ENCODE measurements at regions not wholly inside any gene's neighbourhood (a gene's known extent, or its start where the extent isn't known, plus 50 kb on each side); places are given as distances from the start of the nearest gene placed in this dataset.

DNA sequence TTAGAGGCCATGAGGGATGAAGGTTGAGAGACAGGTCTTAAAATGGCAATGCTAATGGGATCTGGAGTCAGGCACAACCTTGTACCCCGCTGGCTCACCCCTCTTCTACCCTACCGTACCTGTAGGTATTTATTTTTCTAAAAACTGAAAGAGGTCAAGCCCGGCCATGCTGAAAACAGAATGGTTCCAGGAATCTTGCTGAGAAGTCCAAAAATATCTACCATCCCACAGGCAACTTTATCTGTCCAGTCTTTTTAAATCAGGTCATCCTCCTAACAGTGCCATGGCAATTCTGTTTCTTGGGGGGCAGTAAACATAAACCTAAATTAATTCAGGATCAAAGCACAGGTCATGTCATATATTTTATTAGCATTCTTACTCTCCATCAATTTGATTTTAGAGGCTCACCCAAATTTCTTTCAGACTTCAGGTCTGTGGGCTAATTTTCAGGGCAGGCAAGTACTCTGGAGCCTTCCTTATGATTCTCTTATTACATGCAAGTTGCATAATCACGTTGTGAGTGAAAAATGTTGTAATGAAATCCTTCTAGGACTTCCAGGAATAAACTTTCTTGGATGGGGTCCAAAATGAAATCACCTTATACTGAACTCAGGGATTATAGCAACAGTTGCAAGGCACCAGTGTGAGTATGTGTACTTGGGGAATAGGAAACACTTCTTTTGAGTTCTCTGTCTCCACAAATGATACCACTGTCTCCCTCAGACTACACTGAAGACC lies 102.7 kb upstream of the NREP start:
- TF ChIP-seq, protein P1, sequence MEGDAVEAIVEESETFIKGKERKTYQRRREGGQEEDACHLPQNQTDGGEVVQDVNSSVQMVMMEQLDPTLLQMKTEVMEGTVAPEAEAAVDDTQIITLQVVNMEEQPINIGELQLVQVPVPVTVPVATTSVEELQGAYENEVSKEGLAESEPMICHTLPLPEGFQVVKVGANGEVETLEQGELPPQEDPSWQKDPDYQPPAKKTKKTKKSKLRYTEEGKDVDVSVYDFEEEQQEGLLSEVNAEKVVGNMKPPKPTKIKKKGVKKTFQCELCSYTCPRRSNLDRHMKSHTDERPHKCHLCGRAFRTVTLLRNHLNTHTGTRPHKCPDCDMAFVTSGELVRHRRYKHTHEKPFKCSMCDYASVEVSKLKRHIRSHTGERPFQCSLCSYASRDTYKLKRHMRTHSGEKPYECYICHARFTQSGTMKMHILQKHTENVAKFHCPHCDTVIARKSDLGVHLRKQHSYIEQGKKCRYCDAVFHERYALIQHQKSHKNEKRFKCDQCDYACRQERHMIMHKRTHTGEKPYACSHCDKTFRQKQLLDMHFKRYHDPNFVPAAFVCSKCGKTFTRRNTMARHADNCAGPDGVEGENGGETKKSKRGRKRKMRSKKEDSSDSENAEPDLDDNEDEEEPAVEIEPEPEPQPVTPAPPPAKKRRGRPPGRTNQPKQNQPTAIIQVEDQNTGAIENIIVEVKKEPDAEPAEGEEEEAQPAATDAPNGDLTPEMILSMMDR (IDR thresholded peaks at IDR 0.05 in 4 of 5, conservative IDR thresholded peaks at IDR 0.05 in 1 of 5) = no peak
- TF ChIP-seq POLR2A (IDR thresholded peaks at IDR 0.05) = no peak
